K562 (cell line): ENCODE measurements at regions not wholly inside any gene's neighbourhood (a gene's known extent, or its start where the extent isn't known, plus 50 kb on each side); places are given as distances from the start of the nearest gene placed in this dataset.

Experiments
- BHLHE40 ChIP-seq: IDR thresholded peaks from 2 replicates; pipeline ENCODE4 v1.6.1; 2011; ENCODE audit warnings: low read length, improper control_type of control experiment
- CTCF ChIP-seq, 3 experiments: IDR thresholded peaks in 2 of 3; conservative IDR thresholded peaks in 1 of 3; 2 replicates each; pipeline ENCODE4 v1.5.1; 2011 to 2012; ENCODE audit warnings: low read length in 3 of 3, mild to moderate bottlenecking in 3 of 3, control low read depth in 2 of 3, improper control_type of control experiment in 1 of 3, inconsistent platforms in 1 of 3, low read depth in 1 of 3, mixed read lengths in 1 of 3, moderate library complexity in 1 of 3; ENCODE audit not compliant: insufficient read depth in 2 of 3

GRCh38 chr5:61657686-61658085, 325.6 kb downstream of the ZSWIM6 start:
- TF ChIP-seq BHLHE40: no peak
- no peak for TF ChIP-seq CTCF (IDR thresholded peaks at IDR 0.05 in 2 of 3, conservative IDR thresholded peaks at IDR 0.05 in 1 of 3; ENCODE audit: insufficient read depth in 2 of 3, low read depth in 1 of 3, low read length in 3 of 3)
